ENCODE measurements at regions not wholly inside any gene's neighbourhood (a gene's known extent, or its start where the extent isn't known, plus 50 kb on each side); places are given as distances from the start of the nearest gene placed in this dataset.

DNA sequence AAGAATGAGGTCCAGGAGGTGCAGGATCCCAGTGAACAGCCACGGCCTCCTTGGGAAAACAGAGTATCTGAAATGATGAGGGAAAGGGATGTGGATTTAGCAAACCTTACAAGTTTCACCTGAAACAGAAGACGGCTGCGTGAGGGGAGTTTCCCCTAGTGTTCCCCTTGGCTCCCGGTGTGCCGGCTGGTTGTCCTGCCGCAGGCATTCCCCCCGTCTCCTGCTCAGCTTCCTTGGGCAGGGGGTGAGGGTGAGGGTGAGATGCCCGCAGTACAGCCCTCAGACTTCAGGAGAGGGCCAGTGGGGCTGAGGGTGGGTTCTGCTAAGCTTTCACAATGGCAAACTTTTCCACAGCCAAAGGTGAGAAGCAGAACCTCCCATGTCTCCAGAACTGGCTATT is 201.1 kb upstream of the SOX1 start:
- H3K27ac ChIP-seq, result no peak overlapping the region
- H3K4me1 ChIP-seq, result no peaks in the 10 kb centered on the region
- no peaks in the 10 kb centered on the region for H3K36me3 ChIP-seq
- TF ChIP-seq POLR2A (IDR thresholded peaks at IDR 0.05), result no peak
- peaks cover 9% of the 10 kb centered on the region for H3K27me3 ChIP-seq
- H3K9me3 ChIP-seq, result peaks cover 0 to 29% (median 0%) of the 10 kb centered on the region in 3 donors
- no peak for ATAC-seq
- no peak overlapping the region for H3K4me3 ChIP-seq
- WGBS, 2 donors (ENCODE audit: low coverage in 1 of 2), result 82 to 83% methylated on average over 5 to 6 of the region's 8 CpGs

DNA sequence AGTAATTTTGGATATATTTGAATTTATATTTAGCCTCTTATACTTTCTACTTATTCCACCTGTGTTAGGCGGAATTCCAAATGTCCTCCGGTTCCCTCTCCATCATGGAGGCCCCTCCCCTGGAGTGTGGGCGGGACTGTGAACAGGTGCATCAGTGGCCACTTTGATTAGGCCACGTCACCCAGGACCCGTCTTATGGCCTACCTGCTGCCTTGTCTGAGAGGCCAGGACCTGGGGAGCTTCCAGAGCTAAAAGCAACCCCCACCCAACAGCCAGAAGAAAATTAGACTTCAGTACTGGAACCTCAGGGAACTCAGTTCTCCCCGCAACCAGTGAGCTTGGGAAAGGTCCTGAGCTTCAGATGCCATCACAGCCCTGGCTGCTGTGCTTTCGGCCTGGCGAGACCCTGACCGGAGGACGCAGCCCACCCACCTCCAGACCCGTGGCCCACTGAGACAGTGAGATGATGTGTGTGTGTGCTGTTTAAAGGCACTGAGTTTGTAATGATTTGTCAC is 200.2 kb upstream of the SOX1 start:
- H3K27me3 ChIP-seq, result peaks cover 14% of the 10 kb centered on the region
- no peaks in the 10 kb centered on the region for H3K36me3 ChIP-seq
- no peaks in the 10 kb centered on the region for H3K4me1 ChIP-seq
- no peak overlapping the region for H3K27ac ChIP-seq
- no peak overlapping the region for H3K4me3 ChIP-seq
- TF ChIP-seq, protein P1, sequence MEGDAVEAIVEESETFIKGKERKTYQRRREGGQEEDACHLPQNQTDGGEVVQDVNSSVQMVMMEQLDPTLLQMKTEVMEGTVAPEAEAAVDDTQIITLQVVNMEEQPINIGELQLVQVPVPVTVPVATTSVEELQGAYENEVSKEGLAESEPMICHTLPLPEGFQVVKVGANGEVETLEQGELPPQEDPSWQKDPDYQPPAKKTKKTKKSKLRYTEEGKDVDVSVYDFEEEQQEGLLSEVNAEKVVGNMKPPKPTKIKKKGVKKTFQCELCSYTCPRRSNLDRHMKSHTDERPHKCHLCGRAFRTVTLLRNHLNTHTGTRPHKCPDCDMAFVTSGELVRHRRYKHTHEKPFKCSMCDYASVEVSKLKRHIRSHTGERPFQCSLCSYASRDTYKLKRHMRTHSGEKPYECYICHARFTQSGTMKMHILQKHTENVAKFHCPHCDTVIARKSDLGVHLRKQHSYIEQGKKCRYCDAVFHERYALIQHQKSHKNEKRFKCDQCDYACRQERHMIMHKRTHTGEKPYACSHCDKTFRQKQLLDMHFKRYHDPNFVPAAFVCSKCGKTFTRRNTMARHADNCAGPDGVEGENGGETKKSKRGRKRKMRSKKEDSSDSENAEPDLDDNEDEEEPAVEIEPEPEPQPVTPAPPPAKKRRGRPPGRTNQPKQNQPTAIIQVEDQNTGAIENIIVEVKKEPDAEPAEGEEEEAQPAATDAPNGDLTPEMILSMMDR (IDR thresholded peaks at IDR 0.05), result no peak
- TF ChIP-seq EP300 (IDR thresholded peaks at IDR 0.05), result no peak
- no peak for TF ChIP-seq POLR2A (IDR thresholded peaks at IDR 0.05)
- TF ChIP-seq POLR2AphosphoS5 (IDR thresholded peaks at IDR 0.05), result no peak
- no peak for ATAC-seq
- WGBS, 2 donors (ENCODE audit: low coverage in 1 of 2), result 80 to 94% methylated on average over 1 to 2 of the region's 11 CpGs
- H3K9me3 ChIP-seq, result peaks cover 0 to 23% (median 0%) of the 10 kb centered on the region in 3 donors

DNA sequence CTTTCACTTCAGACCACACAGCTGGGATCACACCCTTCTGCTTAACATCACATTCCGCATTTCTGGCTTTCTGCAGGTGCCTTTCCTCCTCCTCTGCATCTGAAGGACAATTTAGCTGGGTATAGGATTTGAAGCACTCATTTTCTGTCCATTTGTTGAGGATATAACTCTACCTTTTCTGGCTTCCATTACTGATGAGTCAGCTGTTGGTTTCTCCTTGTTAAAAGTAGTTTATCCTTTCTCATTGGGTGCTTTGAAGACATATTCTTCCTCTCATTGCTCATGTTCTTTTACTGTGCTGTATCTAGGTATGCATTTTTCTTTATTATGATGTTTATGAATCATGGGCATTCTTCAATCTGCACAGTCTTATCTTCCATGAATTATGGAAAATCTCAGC is 199.3 kb upstream of the SOX1 start:
- Histone ChIP-seq H3K27me3 (peaks cover 23% of the 10 kb centered on the region), H3K4me1 (no peaks in the 10 kb centered on the region), H3K9me3 (peaks cover 0 to 20% (median 0%) of the 10 kb centered on the region in 3 donors), H3K36me3 (no peaks in the 10 kb centered on the region), H3K4me3 (no peak overlapping the region), H3K27ac (no peak overlapping the region)
- ATAC-seq, result no peak
- no peak for TF ChIP-seq EP300 (IDR thresholded peaks at IDR 0.05)
- TF ChIP-seq POLR2AphosphoS5 (IDR thresholded peaks at IDR 0.05), result no peak
- TF ChIP-seq, protein P1 (IDR thresholded peaks at IDR 0.05), result no peak
- no peak for TF ChIP-seq POLR2A (IDR thresholded peaks at IDR 0.05)
- WGBS, 2 donors (ENCODE audit: low coverage in 1 of 2), result 100% methylated on average over 1 of the region's 1 CpG; no CpG with 5 or more reads in 1 of the 2 donors

DNA sequence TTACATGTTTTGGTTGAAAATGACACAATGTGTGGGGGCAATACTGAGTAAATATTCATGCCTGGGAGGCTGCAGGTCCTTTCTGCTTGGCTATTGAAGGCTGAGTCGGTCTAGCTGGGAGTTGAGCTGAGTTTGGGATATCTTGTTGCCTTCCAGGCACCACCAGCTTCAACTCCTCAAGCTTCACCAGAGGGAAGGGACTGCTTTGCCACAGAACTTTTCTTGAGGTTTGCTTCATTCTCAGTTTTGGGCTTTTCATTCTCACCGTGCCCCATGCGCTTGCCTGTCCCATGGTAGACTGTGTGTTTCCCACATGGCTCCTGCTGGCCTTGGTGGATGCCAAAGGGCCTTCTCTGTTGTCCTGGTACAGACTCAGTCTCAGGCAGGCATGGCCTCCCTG is 198.2 kb upstream of the SOX1 start:
- 90 to 94% methylated on average over 3 of the region's 3 CpGs for WGBS, 2 donors (ENCODE audit: low coverage in 1 of 2)
- H3K27ac ChIP-seq, result no peak overlapping the region
- no peak for ATAC-seq
- no peaks in the 10 kb centered on the region for H3K36me3 ChIP-seq
- peaks cover 0 to 20% (median 0%) of the 10 kb centered on the region in 3 donors for H3K9me3 ChIP-seq
- no peak overlapping the region for H3K4me3 ChIP-seq
- peaks cover 32% of the 10 kb centered on the region for H3K27me3 ChIP-seq
- H3K4me1 ChIP-seq, result no peaks in the 10 kb centered on the region
- TF ChIP-seq EP300 (IDR thresholded peaks at IDR 0.05) (no peak), POLR2AphosphoS5 (IDR thresholded peaks at IDR 0.05) (no peak), POLR2A (IDR thresholded peaks at IDR 0.05) (no peak)
- TF ChIP-seq, protein P1 (IDR thresholded peaks at IDR 0.05), result no peak

DNA sequence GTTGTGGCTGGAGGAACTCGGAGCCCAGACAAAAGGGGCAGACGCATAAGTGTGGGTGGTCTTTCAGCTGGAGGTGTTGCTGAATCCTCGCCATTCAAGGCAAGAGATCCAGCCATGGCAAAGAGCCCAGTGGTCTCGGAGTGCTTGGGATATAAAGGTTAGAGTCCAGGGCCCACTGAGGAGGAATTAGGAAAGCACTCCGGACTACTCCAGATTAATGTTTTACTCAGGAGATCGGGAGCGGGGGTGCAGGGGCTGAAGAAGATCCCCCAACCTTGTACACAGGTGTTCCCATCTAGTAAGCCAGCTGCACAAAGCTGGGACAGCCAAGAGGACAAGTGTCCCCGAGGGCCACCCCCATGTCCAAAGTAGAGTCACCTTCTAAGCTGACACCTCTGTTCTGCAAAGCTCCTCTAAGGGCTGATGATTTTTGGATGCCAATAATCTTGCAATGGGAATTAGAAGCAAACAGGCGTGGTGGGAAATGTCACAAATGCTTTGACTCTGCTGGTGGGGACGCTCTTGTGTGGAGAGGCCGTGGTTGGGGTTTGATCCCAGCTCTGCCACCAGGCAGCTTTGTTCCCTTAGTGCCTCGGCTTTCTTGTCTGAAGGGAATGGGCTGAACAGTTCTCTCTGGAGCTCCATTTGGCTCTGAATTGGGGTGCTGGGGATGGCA is 194.3 kb upstream of the SOX1 start:
- ATAC-seq, result no peak
- Histone ChIP-seq H3K4me1 (no peaks in the 10 kb centered on the region), H3K27ac (no peak overlapping the region), H3K36me3 (no peaks in the 10 kb centered on the region), H3K9me3 (peaks cover 0 to 10% (median 0%) of the 10 kb centered on the region in 3 donors), H3K4me3 (no peak overlapping the region), H3K27me3 (peaks cover 58% of the 10 kb centered on the region)
- TF ChIP-seq POLR2A (IDR thresholded peaks at IDR 0.05) (no peak), POLR2AphosphoS5 (IDR thresholded peaks at IDR 0.05) (no peak), EP300 (IDR thresholded peaks at IDR 0.05) (no peak)
- TF ChIP-seq, protein P1 (IDR thresholded peaks at IDR 0.05), result no peak
- WGBS, 2 donors (ENCODE audit: low coverage in 1 of 2), result 77 to 86% methylated on average over 5 to 10 of the region's 12 CpGs

Measured in gastroesophageal sphincter (tissue), 4 donors.